Nephron (organoid): ENCODE measurements at regions not wholly inside any gene's neighbourhood (a gene's known extent, or its start where the extent isn't known, plus 50 kb on each side); places are given as distances from the start of the nearest gene placed in this dataset.
A peak's percentile ranks its signal among the peaks of the same experiment; 100 is the strongest.

Source experiments
- H3K27ac Mint-ChIP-seq, 3 experiments: 2 replicates each; pipeline ENCODE4 v1.8.0; 2020; ENCODE audit warnings: mixed read lengths in 3 of 3, mild to moderate bottlenecking in 2 of 3, moderate library complexity in 1 of 3
- H3K27me3 Mint-ChIP-seq: 2 replicates; pipeline ENCODE4 v1.8.0; 2021; ENCODE audit warnings: low read depth, mild to moderate bottlenecking, moderate library complexity, mixed read lengths
- H3K36me3 Mint-ChIP-seq: 2 replicates; pipeline ENCODE4 v1.8.0; 2020; ENCODE audit warnings: low read depth, mixed read lengths
- H3K4me1 Mint-ChIP-seq: 2 replicates; pipeline ENCODE4 v1.8.0; 2020; ENCODE audit warnings: mixed read lengths
- H3K4me3 Mint-ChIP-seq, 3 experiments: 2 replicates each; pipeline ENCODE4 v1.8.0; 2020; ENCODE audit warnings: mild to moderate bottlenecking in 3 of 3, mixed read lengths in 3 of 3, moderate library complexity in 2 of 3
- H3K9me3 Mint-ChIP-seq: 2 replicates; pipeline ENCODE4 v1.8.0; 2020; ENCODE audit warnings: mixed read lengths
- TF ChIP-seq, protein P1 (sequence below), 3 experiments: fragments of 200-600 bp; sonication (generic); IDR thresholded peaks; one replicate each; pipeline ENCODE4 v1.5.0; 2021; ENCODE audit warnings: antibody characterized with exemption in 3 of 3; ENCODE audit not compliant: unreplicated experiment in 3 of 3

DNA sequence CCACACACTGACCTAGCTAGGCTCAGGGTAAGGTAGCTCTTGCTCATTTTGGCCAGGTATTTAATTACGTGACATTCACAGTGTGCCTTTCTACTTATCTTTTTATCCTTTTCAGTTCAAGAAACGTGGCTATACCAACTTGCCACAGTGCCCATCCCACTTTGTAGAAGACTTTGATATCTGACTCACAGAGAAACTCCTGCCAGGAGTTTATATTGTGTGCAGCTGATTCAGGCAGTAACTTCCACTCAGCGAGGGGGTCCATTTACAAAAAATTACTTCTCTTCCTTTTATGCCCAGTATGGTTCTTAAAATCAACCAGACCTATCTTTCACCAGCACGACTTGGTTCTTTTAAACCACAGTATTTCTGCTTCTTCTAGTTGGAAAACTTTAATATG lies 75.6 kb downstream of the PRL start:
- H3K9me3 Mint-ChIP-seq = no peaks in the 10 kb centered on the region
- no peaks in the 10 kb centered on the region for H3K27me3 Mint-ChIP-seq
- H3K4me3 Mint-ChIP-seq = peak overlapping the region in 1 of 3 experiments; percentile 9
- H3K4me1 Mint-ChIP-seq = peaks cover 16% of the 10 kb centered on the region
- H3K36me3 Mint-ChIP-seq = no peaks in the 10 kb centered on the region
- peak overlapping the region; percentile 21 to 63 (median 60) for H3K27ac Mint-ChIP-seq
- TF ChIP-seq, protein P1, sequence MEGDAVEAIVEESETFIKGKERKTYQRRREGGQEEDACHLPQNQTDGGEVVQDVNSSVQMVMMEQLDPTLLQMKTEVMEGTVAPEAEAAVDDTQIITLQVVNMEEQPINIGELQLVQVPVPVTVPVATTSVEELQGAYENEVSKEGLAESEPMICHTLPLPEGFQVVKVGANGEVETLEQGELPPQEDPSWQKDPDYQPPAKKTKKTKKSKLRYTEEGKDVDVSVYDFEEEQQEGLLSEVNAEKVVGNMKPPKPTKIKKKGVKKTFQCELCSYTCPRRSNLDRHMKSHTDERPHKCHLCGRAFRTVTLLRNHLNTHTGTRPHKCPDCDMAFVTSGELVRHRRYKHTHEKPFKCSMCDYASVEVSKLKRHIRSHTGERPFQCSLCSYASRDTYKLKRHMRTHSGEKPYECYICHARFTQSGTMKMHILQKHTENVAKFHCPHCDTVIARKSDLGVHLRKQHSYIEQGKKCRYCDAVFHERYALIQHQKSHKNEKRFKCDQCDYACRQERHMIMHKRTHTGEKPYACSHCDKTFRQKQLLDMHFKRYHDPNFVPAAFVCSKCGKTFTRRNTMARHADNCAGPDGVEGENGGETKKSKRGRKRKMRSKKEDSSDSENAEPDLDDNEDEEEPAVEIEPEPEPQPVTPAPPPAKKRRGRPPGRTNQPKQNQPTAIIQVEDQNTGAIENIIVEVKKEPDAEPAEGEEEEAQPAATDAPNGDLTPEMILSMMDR (IDR thresholded peaks at IDR 0.05; ENCODE audit: unreplicated experiment in 3 of 3) = no peak

DNA sequence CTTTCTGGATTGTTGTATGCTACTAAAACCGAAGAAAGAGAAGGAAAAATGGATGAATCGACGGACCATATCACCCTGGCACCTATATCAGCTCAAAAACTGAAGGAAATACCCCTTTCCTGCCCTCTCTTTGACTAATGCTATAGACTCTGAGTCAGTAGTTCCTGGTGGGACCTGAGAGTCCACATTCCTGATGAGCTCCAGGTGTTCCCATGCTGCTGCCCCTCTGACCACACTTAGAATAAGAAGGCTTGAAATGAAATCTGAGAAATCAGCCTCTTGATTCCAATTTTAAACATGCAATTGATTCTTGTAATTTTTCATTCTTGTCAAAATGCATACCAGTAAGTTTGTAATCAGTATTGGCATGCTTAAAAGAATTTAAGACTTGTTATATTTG lies 75.2 kb downstream of the PRL start:
- peak overlapping the region in 1 of 3 experiments; percentile 9 for H3K4me3 Mint-ChIP-seq
- no peaks in the 10 kb centered on the region for H3K36me3 Mint-ChIP-seq
- H3K9me3 Mint-ChIP-seq = no peaks in the 10 kb centered on the region
- peak overlapping the region; percentile 21 to 63 (median 60) for H3K27ac Mint-ChIP-seq
- TF ChIP-seq, protein P1 (IDR thresholded peaks at IDR 0.05; ENCODE audit: unreplicated experiment in 3 of 3) = no peak
- peaks cover 16% of the 10 kb centered on the region for H3K4me1 Mint-ChIP-seq
- no peaks in the 10 kb centered on the region for H3K27me3 Mint-ChIP-seq

DNA sequence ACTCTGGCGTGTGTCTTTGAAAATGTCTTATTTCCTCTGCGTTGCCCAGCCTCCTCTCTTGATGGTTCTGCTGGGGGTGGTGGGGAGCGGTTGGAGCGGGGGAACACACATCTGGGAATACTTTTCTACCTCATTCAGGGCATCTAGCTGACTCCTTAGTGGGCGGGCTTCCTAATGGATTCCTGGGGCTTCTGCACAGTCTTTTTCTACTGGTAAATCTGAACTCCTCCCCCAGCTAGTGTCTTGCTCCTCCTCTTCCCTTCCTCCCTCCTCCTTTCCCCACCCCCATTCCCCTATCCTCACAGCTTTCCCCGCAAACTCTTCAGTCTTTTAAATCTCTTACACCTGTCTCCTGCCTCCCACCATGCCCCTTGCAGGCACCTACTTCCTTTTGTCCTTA lies 74.4 kb downstream of the PRL start:
- H3K9me3 Mint-ChIP-seq = no peaks in the 10 kb centered on the region
- peaks cover 16% of the 10 kb centered on the region for H3K4me1 Mint-ChIP-seq
- peak overlapping the region in 1 of 3 experiments; percentile 67 for H3K27ac Mint-ChIP-seq
- no peaks in the 10 kb centered on the region for H3K27me3 Mint-ChIP-seq
- peak overlapping the region in 2 of 3 experiments; percentile 66 to 67 for H3K4me3 Mint-ChIP-seq
- H3K36me3 Mint-ChIP-seq = no peaks in the 10 kb centered on the region
- TF ChIP-seq, protein P1 (IDR thresholded peaks at IDR 0.05; ENCODE audit: unreplicated experiment in 3 of 3) = no peak

DNA sequence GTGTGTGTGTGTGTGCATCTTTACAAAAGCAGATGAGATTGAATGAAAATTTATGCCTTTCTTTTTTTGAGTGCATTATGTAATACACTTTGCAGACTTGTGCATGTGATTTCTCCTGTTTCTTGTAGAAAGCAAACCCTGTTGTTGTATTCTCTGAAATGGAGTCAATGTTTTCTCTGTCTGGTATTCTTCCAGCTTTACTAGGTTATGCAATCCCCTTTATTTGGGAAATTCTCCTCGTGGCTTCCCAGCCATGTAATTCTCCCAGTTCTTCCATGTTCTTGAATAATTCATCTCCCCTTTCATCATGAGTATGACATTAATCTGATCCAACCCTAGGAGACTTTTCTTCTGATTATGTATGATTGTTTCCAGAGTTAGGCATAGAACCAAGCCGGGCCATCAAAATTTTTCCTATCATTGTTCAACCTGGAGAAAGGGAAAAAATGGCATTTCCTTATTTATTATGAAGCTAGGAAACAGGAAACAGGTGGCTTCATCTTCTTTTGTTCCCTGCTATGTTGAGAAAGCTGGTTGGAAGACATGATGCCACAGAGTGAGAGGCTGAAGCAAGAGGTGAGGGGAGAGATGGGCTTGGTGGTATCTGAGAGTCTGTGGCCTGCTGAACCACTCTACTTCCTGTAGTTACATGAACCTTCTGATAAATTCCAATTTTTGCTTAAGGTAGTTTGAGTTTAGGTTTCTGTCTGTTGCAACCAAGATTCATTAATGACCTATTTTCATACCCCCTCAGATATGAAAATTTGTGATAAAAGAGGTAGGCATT lies 68.8 kb downstream of the PRL start:
- no peaks in the 10 kb centered on the region for H3K36me3 Mint-ChIP-seq
- no peaks in the 10 kb centered on the region for H3K9me3 Mint-ChIP-seq
- TF ChIP-seq, protein P1 (IDR thresholded peaks at IDR 0.05; ENCODE audit: unreplicated experiment in 3 of 3) = no peak
- H3K4me3 Mint-ChIP-seq = no peak overlapping the region
- no peak overlapping the region for H3K27ac Mint-ChIP-seq
- H3K27me3 Mint-ChIP-seq = no peaks in the 10 kb centered on the region
- no peaks in the 10 kb centered on the region for H3K4me1 Mint-ChIP-seq

DNA sequence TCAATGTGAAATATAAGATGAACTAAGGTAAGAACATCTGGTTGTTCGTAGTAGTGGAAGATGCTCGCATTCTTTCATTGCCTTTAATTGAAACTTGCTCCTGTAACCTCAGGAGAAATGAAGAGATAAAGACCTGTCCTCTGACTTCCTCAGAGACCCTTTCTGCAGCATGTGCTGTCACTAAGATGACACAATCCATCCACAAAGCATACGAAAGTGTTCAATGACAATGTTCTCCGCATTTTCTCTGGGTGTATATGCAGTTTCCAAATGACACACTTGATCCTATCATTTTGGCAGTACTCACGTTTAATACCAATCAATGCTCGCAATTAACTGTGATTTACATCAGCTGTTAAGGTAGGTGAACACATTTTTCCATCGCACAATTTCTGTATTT lies 65.8 kb downstream of the PRL start:
- Mint-ChIP-seq H3K27me3 (no peaks in the 10 kb centered on the region), H3K4me3 (no peak overlapping the region), H3K9me3 (peaks cover 7% of the 10 kb centered on the region), H3K36me3 (no peaks in the 10 kb centered on the region), H3K4me1 (no peaks in the 10 kb centered on the region), H3K27ac (no peak overlapping the region)
- TF ChIP-seq, protein P1 (IDR thresholded peaks at IDR 0.05; ENCODE audit: unreplicated experiment in 3 of 3) = no peak

DNA sequence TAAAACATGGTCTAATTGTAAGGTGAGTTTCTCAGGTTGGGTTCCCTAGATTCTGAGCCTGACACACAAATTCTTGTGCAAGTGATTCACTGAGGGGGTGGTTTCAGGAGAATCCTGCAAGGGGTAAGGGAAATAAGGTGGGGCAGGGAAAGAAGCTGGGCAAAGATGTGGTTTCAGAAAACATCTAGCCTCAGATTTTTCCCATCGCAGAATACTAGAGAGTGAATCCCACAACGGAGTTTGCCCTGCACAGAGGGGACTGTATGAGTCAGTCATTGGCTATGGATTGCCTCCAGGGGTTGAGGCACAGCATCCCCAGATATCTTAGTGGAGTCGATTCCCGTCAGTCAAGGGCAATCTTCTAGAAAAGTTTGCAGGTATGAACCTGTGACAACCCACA lies 65.2 kb downstream of the PRL start:
- H3K36me3 Mint-ChIP-seq = no peaks in the 10 kb centered on the region

More for the DNA sequence above, 65.2 kb downstream of the PRL start:
- Mint-ChIP-seq H3K4me1 (no peaks in the 10 kb centered on the region), H3K4me3 (no peak overlapping the region), H3K27ac (no peak overlapping the region), H3K27me3 (no peaks in the 10 kb centered on the region), H3K9me3 (peaks cover 7% of the 10 kb centered on the region)
- TF ChIP-seq, protein P1 (IDR thresholded peaks at IDR 0.05; ENCODE audit: unreplicated experiment in 3 of 3) = no peak
